ENCODE measurements at regions not wholly inside any gene's neighbourhood (a gene's known extent, or its start where the extent isn't known, plus 50 kb on each side); places are given as distances from the start of the nearest gene placed in this dataset.

GRCh38 chr5:68661237-68661636 is 432.6 kb upstream of the SLC30A5 start (continued):
- TF ChIP-seq POU6F1 (CRISPR knock-in tag; IDR thresholded peaks at IDR 0.05; ENCODE audit: borderline replicate concordance, low read depth) (no peak), CREB5 (CRISPR knock-in tag; IDR thresholded peaks at IDR 0.05; ENCODE audit: low read depth) (no peak), SNAI2 (CRISPR knock-in tag; IDR thresholded peaks at IDR 0.05) (no peak), CSDC2 (CRISPR knock-in tag; IDR thresholded peaks at IDR 0.05) (no peak), PATZ1 (CRISPR knock-in tag; IDR thresholded peaks at IDR 0.05; ENCODE audit: borderline replicate concordance) (no peak), ZFP30 (CRISPR knock-in tag; IDR thresholded peaks at IDR 0.05) (no peak), ZNF70 (CRISPR knock-in tag; IDR thresholded peaks at IDR 0.05) (no peak), ZNF8 (CRISPR knock-in tag; IDR thresholded peaks at IDR 0.05) (no peak), TOX (CRISPR knock-in tag; IDR thresholded peaks at IDR 0.05; ENCODE audit: borderline replicate concordance) (no peak)

DNA sequence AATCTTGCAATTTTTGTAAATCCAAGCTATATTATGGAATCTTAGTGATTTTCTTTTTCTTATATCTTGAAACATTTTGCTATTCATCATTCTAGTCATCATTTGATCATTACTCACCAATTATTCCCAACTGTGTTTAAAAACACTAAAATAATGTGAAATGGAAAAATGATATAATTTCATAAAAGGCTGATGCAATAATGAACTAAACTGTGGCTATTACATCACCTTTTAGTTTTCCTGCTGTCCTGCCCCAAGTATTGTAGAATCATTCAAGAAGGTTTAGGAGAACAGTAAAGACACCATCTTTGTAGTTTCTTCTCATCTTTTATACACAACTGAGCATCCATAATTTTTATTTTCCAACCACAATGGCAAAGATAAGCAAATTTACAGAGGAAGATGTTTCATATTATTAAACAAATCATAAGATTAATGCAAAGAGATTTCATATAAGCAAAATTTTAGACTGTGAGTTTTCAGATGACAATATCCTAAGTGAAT is 431.0 kb upstream of the SLC30A5 start:
- ATAC-seq = no peak
- TF ChIP-seq GLIS3 (CRISPR knock-in tag; IDR thresholded peaks at IDR 0.05) (no peak), PATZ1 (CRISPR knock-in tag; IDR thresholded peaks at IDR 0.05; ENCODE audit: borderline replicate concordance) (no peak), ZNF70 (CRISPR knock-in tag; IDR thresholded peaks at IDR 0.05) (no peak), SNAI2 (CRISPR knock-in tag; IDR thresholded peaks at IDR 0.05) (no peak), ZNF8 (CRISPR knock-in tag; IDR thresholded peaks at IDR 0.05) (no peak), POU6F1 (CRISPR knock-in tag; IDR thresholded peaks at IDR 0.05; ENCODE audit: borderline replicate concordance, low read depth) (no peak), TCF4 (CRISPR knock-in tag; IDR thresholded peaks at IDR 0.05; ENCODE audit: borderline replicate concordance) (no peak), RARB (CRISPR knock-in tag; IDR thresholded peaks at IDR 0.05) (no peak), CREB5 (CRISPR knock-in tag; IDR thresholded peaks at IDR 0.05; ENCODE audit: low read depth) (no peak), BACH2 (CRISPR knock-in tag; IDR thresholded peaks at IDR 0.05; ENCODE audit: borderline replicate concordance) (no peak), ZFP3 (CRISPR knock-in tag; IDR thresholded peaks at IDR 0.05) (no peak), ESRRG (CRISPR knock-in tag; IDR thresholded peaks at IDR 0.05) (no peak), OSR1 (CRISPR knock-in tag; IDR thresholded peaks at IDR 0.05) (no peak)

GRCh38 chr5:68669864-68670575 is 423.8 kb upstream of the SLC30A5 start:
- ATAC-seq = no peak
- no peak for TF ChIP-seq ZNF70 (CRISPR knock-in tag; IDR thresholded peaks at IDR 0.05)
- TF ChIP-seq, protein P1, sequence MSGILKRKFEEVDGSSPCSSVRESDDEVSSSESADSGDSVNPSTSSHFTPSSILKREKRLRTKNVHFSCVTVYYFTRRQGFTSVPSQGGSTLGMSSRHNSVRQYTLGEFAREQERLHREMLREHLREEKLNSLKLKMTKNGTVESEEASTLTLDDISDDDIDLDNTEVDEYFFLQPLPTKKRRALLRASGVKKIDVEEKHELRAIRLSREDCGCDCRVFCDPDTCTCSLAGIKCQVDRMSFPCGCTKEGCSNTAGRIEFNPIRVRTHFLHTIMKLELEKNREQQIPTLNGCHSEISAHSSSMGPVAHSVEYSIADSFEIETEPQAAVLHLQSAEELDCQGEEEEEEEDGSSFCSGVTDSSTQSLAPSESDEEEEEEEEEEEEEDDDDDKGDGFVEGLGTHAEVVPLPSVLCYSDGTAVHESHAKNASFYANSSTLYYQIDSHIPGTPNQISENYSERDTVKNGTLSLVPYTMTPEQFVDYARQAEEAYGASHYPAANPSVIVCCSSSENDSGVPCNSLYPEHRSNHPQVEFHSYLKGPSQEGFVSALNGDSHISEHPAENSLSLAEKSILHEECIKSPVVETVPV (CRISPR knock-in tag; IDR thresholded peaks at IDR 0.05) = no peak
- TF ChIP-seq TOX (CRISPR knock-in tag; IDR thresholded peaks at IDR 0.05; ENCODE audit: borderline replicate concordance) = no peak
- TF ChIP-seq ESRRG (CRISPR knock-in tag; IDR thresholded peaks at IDR 0.05) = no peak
- TF ChIP-seq, protein P2, sequence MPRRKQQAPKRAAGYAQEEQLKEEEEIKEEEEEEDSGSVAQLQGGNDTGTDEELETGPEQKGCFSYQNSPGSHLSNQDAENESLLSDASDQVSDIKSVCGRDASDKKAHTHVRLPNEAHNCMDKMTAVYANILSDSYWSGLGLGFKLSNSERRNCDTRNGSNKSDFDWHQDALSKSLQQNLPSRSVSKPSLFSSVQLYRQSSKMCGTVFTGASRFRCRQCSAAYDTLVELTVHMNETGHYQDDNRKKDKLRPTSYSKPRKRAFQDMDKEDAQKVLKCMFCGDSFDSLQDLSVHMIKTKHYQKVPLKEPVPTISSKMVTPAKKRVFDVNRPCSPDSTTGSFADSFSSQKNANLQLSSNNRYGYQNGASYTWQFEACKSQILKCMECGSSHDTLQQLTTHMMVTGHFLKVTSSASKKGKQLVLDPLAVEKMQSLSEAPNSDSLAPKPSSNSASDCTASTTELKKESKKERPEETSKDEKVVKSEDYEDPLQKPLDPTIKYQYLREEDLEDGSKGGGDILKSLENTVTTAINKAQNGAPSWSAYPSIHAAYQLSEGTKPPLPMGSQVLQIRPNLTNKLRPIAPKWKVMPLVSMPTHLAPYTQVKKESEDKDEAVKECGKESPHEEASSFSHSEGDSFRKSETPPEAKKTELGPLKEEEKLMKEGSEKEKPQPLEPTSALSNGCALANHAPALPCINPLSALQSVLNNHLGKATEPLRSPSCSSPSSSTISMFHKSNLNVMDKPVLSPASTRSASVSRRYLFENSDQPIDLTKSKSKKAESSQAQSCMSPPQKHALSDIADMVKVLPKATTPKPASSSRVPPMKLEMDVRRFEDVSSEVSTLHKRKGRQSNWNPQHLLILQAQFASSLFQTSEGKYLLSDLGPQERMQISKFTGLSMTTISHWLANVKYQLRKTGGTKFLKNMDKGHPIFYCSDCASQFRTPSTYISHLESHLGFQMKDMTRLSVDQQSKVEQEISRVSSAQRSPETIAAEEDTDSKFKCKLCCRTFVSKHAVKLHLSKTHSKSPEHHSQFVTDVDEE (CRISPR knock-in tag; IDR thresholded peaks at IDR 0.05) = no peak
- no peak for TF ChIP-seq ZFP3 (CRISPR knock-in tag; IDR thresholded peaks at IDR 0.05)
- no peak for TF ChIP-seq PPARA (CRISPR knock-in tag; IDR thresholded peaks at IDR 0.05; ENCODE audit: borderline replicate concordance)
- TF ChIP-seq OSR1 (CRISPR knock-in tag; IDR thresholded peaks at IDR 0.05) = no peak
- TF ChIP-seq GLIS3 (CRISPR knock-in tag; IDR thresholded peaks at IDR 0.05) = no peak
- TF ChIP-seq SNAI2 (CRISPR knock-in tag; IDR thresholded peaks at IDR 0.05) = no peak
- no peak for TF ChIP-seq CSDC2 (CRISPR knock-in tag; IDR thresholded peaks at IDR 0.05)
- no peak for TF ChIP-seq ARNTL (CRISPR knock-in tag; IDR thresholded peaks at IDR 0.05; ENCODE audit: borderline replicate concordance, low read depth)

All from SK-N-SH treated with all-trans-retinoic acid at 6 μM for 48 hours (cell line).